Keratinocyte (primary cell): ENCODE measurements at regions not wholly inside any gene's neighbourhood (a gene's known extent, or its start where the extent isn't known, plus 50 kb on each side); places are given as distances from the start of the nearest gene placed in this dataset.

Source experiments
- DNase-seq: peaks from one replicate; pipeline ENCODE4 v3.0.0-alpha.2; 2011; ENCODE audit warnings: low read depth, missing footprints, low spot score
- FAIRE-seq: peaks from 2 replicates; lab custom pipeline; 2011; peaks lifted over from hg19 to GRCh38; lab: Jason Lieb, UNC
- H2AFZ ChIP-seq: 2 replicates; pipeline ENCODE4 v1.6.0; 2012; ENCODE audit warnings: low read length, control low read depth, inconsistent platforms; ENCODE audit not compliant: control insufficient read depth
- H3K27ac ChIP-seq: 2 replicates; pipeline ENCODE4 v1.5.1; 2011; ENCODE audit warnings: low read length; ENCODE audit not compliant: control insufficient read depth, insufficient read depth
- H3K27me3 ChIP-seq: 3 replicates; pipeline ENCODE4 v1.6.0; 2011; ENCODE audit warnings: low read length; ENCODE audit not compliant: control insufficient read depth, insufficient read depth; ENCODE audit errors: extremely low read depth
- H3K36me3 ChIP-seq, 2 experiments: 2 replicates in 1 of 2; 3 replicates in 1 of 2; pipeline ENCODE4 v1.5.1; 2011; ENCODE audit warnings: low read length in 2 of 2, mild to moderate bottlenecking in 1 of 2; ENCODE audit not compliant: control insufficient read depth in 2 of 2, insufficient read depth in 2 of 2; ENCODE audit errors: extremely low read depth in 1 of 2
- H3K4me1 ChIP-seq: 3 replicates; pipeline ENCODE4 v1.5.1; 2011; ENCODE audit warnings: low read length; ENCODE audit not compliant: control insufficient read depth, insufficient read depth; ENCODE audit errors: extremely low read depth
- H3K4me2 ChIP-seq: 3 replicates; pipeline ENCODE4 v1.6.0; 2011; ENCODE audit warnings: low read depth, low read length; ENCODE audit not compliant: control insufficient read depth, insufficient read depth; ENCODE audit errors: extremely low read depth
- H3K4me3 ChIP-seq, 3 experiments: fragments of 200-600 bp in 1 of 3; sonication (generic) in 1 of 3; 2 replicates in 2 of 3; 3 replicates in 1 of 3; pipeline ENCODE4 v1.5.1; 2011 to 2016; ENCODE audit warnings: low read length in 3 of 3, mild to moderate bottlenecking in 3 of 3, control low read depth in 2 of 3, inconsistent platforms in 1 of 3, low read depth in 1 of 3, mixed read lengths in 1 of 3, mixed run types in 1 of 3, moderate library complexity in 1 of 3; ENCODE audit not compliant: control insufficient read depth in 2 of 3, insufficient read depth in 2 of 3; ENCODE audit errors: extremely low read depth in 1 of 3
- H3K79me2 ChIP-seq: 2 replicates; pipeline ENCODE4 v1.6.0; 2012; ENCODE audit warnings: low read length; ENCODE audit not compliant: control insufficient read depth, insufficient read depth
- H3K9ac ChIP-seq: 3 replicates; pipeline ENCODE4 v1.6.0; 2011; ENCODE audit warnings: low read length; ENCODE audit not compliant: control insufficient read depth, insufficient read depth; ENCODE audit errors: extremely low read depth
- H3K9me1 ChIP-seq: 3 replicates; pipeline ENCODE4 v1.6.0; 2011; ENCODE audit warnings: low read length; ENCODE audit not compliant: control insufficient read depth, insufficient read depth; ENCODE audit errors: extremely low read depth
- H3K9me3 ChIP-seq: 2 replicates; pipeline ENCODE4 v1.5.1; 2012; ENCODE audit warnings: low read depth, low read length; ENCODE audit not compliant: control insufficient read depth
- H4K20me1 ChIP-seq: 3 replicates; pipeline ENCODE4 v1.6.0; 2011; ENCODE audit warnings: low read length; ENCODE audit not compliant: control insufficient read depth, insufficient read depth; ENCODE audit errors: extremely low read depth
- CTCF ChIP-seq, 3 experiments: IDR thresholded peaks in 1 of 3; conservative IDR thresholded peaks in 1 of 3; optimal IDR thresholded peaks in 1 of 3; 2 replicates in 2 of 3; 3 replicates in 1 of 3; pipeline versions ENCODE3 to v1.5.1; 2011; ENCODE audit warnings: low read length in 3 of 3, mild to moderate bottlenecking in 3 of 3, moderate library complexity in 2 of 3, control low read depth in 1 of 3, inconsistent platforms in 1 of 3; ENCODE audit not compliant: insufficient read depth in 2 of 3; ENCODE audit errors: extremely low read depth in 1 of 3
- EZH2 ChIP-seq: IDR thresholded peaks from one replicate; pipeline ENCODE4 v1.6.1; 2012; ENCODE audit warnings: inconsistent platforms, mild to moderate bottlenecking, low read length, moderate library complexity
- dilution Hi-C: fragments of 300-500 bp; cut with MboI; formaldehyde crosslinking; loops from one replicate; pipeline ENCODE4 v1.7.0; 2020; ENCODE audit warnings: low sequenced_read_pairs; ENCODE audit not compliant: extremely low pct_ligation_motif_present

GRCh38 chr2:2748399-2749205 is 417.5 kb upstream of the MYT1L start:
- H3K27ac ChIP-seq: peak overlapping the region; percentile 67
- no peak for FAIRE-seq
- H3K27me3 ChIP-seq: no peaks in the 10 kb centered on the region

GRCh38 chr2:2747797-2748301 is 416.8 kb upstream of the MYT1L start:
- Histone ChIP-seq H3K9me1 (no peaks in the 10 kb centered on the region), H3K9me3 (no peaks in the 10 kb centered on the region), H3K4me1 (peaks cover 34% of the 10 kb centered on the region), H4K20me1 (no peaks in the 10 kb centered on the region), H3K27me3 (no peaks in the 10 kb centered on the region), H3K36me3 (no peaks in the 10 kb centered on the region), H3K79me2 (no peaks in the 10 kb centered on the region), H3K4me3 (peak overlapping the region in 2 of 3 experiments; percentile 1 to 23), H2AFZ (peak overlapping the region; percentile 62), H3K27ac (peak overlapping the region; percentile 67), H3K9ac (peak overlapping the region; percentile 26), H3K4me2 (peak overlapping the region; percentile 68)
- no peak for TF ChIP-seq CTCF (optimal IDR thresholded peaks at IDR 0.05 in 1 of 3, IDR thresholded peaks at IDR 0.05 in 1 of 3, conservative IDR thresholded peaks at IDR 0.05 in 1 of 3; ENCODE audit: extremely low read depth in 1 of 3, insufficient read depth in 2 of 3, low read length in 3 of 3)
- TF ChIP-seq EZH2: no peak
- no peak for DNase-seq
- peak; percentile 94 for FAIRE-seq
- dilution Hi-C loops: no loop called here

More at GRCh38 chr2:2748399-2749205, 417.5 kb upstream of the MYT1L start:
- Histone ChIP-seq H3K36me3 (no peaks in the 10 kb centered on the region), H2AFZ (peak overlapping the region; percentile 62), H3K4me2 (peak overlapping the region; percentile 68), H3K9me1 (no peaks in the 10 kb centered on the region), H3K9ac (peak overlapping the region; percentile 26), H3K4me1 (peaks cover 26% of the 10 kb centered on the region), H3K9me3 (no peaks in the 10 kb centered on the region), H3K79me2 (no peaks in the 10 kb centered on the region), H3K4me3 (peak overlapping the region in 1 of 3 experiments; percentile 23), H4K20me1 (no peaks in the 10 kb centered on the region)
- no peak for TF ChIP-seq CTCF (optimal IDR thresholded peaks at IDR 0.05 in 1 of 3, IDR thresholded peaks at IDR 0.05 in 1 of 3, conservative IDR thresholded peaks at IDR 0.05 in 1 of 3; ENCODE audit: extremely low read depth in 1 of 3, insufficient read depth in 2 of 3, low read length in 3 of 3)
- no peak for TF ChIP-seq EZH2
- no peak for DNase-seq
- dilution Hi-C loops: no loop called here
